Retinal pigment epithelial cell (primary cell): ENCODE measurements at regions not wholly inside any gene's neighbourhood (a gene's known extent, or its start where the extent isn't known, plus 50 kb on each side); places are given as distances from the start of the nearest gene placed in this dataset.

Source experiments
- DNase-seq: peaks from one replicate; pipeline ENCODE4 v3.0.0-alpha.2; 2010; ENCODE audit warnings: low read depth
- H3K4me3 ChIP-seq: 2 replicates; pipeline ENCODE4 v1.5.1; 2011; ENCODE audit warnings: mild to moderate bottlenecking, low read length, control low read depth, moderate library complexity
- TF ChIP-seq, protein P1 (sequence below): conservative IDR thresholded peaks from 2 replicates; pipeline ENCODE4 v1.5.1; 2011; ENCODE audit warnings: low read depth, low read length, control low read depth, inconsistent platforms

DNA sequence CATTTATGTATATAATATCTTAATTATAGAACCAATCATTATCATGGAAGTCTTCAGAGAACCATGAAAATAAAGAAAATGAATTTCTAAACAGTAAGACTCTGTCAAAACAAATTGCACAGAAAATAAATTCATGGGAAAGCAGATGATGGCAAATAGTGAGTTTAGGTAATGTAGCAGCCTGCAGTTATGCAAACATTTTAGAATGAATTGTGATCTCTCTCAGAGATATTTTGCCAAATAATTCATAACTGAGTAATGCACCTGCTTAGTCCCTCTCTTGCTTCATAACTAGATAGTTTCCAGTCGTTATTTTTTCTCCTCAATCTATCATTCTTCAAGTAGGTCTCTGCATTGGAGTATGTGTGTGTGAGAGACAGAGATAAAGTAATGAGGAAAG is 492.7 kb upstream of the THBS1 start:
- TF ChIP-seq, protein P1, sequence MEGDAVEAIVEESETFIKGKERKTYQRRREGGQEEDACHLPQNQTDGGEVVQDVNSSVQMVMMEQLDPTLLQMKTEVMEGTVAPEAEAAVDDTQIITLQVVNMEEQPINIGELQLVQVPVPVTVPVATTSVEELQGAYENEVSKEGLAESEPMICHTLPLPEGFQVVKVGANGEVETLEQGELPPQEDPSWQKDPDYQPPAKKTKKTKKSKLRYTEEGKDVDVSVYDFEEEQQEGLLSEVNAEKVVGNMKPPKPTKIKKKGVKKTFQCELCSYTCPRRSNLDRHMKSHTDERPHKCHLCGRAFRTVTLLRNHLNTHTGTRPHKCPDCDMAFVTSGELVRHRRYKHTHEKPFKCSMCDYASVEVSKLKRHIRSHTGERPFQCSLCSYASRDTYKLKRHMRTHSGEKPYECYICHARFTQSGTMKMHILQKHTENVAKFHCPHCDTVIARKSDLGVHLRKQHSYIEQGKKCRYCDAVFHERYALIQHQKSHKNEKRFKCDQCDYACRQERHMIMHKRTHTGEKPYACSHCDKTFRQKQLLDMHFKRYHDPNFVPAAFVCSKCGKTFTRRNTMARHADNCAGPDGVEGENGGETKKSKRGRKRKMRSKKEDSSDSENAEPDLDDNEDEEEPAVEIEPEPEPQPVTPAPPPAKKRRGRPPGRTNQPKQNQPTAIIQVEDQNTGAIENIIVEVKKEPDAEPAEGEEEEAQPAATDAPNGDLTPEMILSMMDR: no peak
- no peak overlapping the region for H3K4me3 ChIP-seq
- DNase-seq: no peak

DNA sequence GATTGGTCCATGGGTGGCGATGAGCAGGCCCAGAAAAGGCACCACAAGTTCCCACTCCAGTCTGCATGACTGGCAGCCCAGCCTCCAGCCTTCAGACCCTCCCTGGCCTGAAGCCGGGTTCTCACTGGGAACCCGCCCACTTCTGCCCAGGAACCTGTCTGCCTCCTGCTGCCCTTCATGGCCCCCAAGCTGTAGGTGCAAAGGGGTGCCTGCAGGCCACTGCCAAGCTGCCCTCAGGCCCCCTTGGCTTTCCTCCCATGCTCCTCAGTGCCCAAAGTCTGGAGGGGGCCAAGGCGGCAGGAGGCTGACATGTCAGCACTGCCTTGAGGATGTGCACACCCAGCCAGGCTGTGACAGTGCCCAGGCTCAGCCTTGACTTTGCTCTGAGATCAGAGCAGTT is 488.5 kb upstream of the THBS1 start:
- TF ChIP-seq, protein P1: no peak
- DNase-seq: no peak
- H3K4me3 ChIP-seq: no peak overlapping the region

DNA sequence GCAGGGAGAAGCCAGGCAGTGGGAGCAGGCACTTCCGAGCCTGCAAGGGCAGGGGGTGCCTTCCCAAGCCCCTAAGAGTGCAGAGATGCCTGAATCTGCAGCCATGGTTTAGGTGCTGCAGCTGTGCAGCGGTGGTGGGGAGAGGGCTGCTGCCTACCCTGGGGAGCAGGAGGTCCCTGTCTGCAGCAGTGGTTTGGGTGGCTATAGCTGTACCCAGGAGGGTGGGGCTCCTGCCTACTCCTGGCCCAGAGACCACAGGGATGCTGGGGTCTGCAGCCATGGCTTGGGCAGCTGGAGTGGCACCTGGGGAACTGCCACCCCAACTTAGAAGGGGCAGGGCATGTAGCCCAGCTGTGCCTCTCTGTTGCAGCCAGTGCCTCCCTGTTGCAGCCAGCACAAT is 488.1 kb upstream of the THBS1 start:
- DNase-seq: no peak
- TF ChIP-seq, protein P1: no peak
- H3K4me3 ChIP-seq: no peak overlapping the region

DNA sequence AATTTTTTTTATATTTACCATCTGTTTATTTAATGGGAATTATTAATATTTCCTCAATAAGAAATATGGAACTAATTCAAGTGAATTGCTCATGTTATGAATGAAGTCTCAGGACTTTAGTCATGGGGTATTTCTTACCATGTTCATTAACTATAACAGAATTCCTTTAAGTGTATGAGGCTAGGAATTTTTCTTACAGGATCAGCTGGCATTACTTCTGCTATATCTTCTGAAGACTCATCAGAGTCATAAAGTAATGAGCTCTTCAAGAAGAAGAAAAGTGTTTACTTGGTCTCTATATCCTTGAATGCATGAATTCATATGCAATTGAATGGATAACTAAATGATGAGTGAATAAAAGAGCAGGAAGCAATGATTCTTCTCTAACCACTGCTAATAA is 486.8 kb upstream of the THBS1 start:
- no peak overlapping the region for H3K4me3 ChIP-seq

DNA sequence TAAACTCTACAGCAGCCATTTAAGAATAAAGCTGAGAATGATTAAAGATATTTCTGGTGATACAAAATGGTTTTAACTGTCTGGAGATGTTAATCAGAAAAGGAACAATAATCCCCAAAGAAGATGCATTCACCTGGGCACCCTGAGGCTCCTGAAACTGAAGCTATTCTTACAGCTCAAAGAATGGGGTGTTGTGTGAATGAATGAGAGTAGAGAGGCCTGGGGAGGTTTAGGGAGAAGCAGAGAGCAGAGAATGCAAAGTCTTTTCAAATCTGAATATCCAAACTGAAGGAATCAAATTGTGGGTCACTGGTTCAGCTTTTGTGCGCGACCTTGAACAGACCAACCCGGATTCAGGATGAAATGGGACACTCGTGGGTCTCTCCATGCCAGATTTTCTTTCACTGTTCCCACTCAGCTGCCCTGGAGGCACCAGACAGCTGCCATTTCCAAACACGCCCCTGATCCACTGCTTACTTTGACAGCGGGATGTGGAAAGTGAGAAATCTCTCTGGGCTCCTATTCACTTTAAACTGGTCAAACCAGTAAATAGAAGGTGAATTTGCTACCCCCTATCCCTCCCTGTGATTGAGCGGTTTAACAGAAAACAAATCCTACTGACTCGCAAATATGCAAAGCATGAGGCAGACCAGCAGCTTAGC is 485.5 kb upstream of the THBS1 start:
- DNase-seq: no peak
- H3K4me3 ChIP-seq: no peak overlapping the region
- TF ChIP-seq, protein P1: no peak

More for the DNA sequence above, 486.8 kb upstream of the THBS1 start:
- TF ChIP-seq, protein P1: no peak
- DNase-seq: no peak

DNA sequence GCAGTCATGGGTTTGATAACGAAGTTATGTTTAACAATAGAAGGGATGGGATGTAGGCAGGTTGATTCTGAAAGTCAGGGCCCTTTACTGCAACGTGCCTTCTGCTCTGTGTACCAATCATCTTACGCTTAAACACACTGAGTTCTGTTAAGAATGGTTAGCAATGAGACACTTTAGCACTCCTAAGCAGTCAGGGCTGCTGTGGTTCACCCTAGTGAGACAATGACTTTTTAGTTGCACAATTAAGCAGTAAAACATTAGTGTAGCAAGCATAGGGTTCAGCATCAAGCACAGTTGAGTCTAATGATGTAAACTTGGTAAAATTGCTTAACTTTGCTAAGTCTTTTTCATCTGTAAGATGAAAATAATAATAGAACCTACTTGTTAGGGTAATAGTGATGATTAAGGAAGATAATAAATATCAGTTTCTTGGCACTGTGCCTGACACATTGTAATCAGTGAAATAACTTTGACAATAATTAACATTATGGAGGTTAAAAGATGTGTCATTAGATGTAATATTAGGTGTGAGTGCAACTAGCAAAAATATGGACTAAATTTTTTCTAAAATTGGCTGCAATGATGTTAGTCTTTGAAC is 484.2 kb upstream of the THBS1 start:
- no peak for DNase-seq
- no peak overlapping the region for H3K4me3 ChIP-seq
- TF ChIP-seq, protein P1: no peak

DNA sequence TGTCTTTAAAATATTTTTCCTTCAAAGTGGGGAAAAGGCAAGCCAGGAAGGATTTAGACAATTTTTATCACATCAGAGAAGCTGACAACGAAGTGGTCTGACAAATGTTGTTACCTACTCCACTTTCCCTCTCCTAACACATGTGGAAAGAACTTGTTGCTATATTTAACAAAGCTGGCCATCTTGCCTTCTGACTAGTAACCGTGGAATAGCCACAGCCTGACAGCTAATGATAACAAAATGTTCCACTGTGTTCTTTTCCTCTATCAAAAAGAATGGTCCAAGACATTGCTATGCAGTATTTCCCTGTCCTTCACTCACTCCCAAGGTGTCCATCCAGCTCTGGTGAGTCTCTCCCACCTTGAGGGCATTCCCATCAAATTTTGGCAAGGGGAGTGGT is 481.4 kb upstream of the THBS1 start:
- no peak overlapping the region for H3K4me3 ChIP-seq
- no peak for DNase-seq
- TF ChIP-seq, protein P1: no peak
